MCF 10A (cell line): ENCODE measurements at regions not wholly inside any gene's neighbourhood (a gene's known extent, or its start where the extent isn't known, plus 50 kb on each side); places are given as distances from the start of the nearest gene placed in this dataset.

Source experiments
- BruUV-seq: library from RNA; stranded (reverse); fragments of 400-500 nt; replicated peaks from 2 replicates; lab custom pipeline; 2021; lab: Mats Ljungman, UMichigan
- CTCF ChIA-PET: fragments of 300-600 bp; sonication (Branson Sonifier 250); formaldehyde crosslinking; extraction: SDS; loops from one replicate; lab custom pipeline; 2021; ENCODE audit warnings: antibody characterized with exemption, inconsistent platforms; lab: Yijun Ruan, JAX
- POLR2A ChIA-PET: fragments of 300-600, 350-650 bp; sonication (Branson Sonifier 250); formaldehyde crosslinking; extraction: SDS; loops from one replicate; lab custom pipeline; 2020; ENCODE audit warnings: antibody characterized with exemption, inconsistent platforms; lab: Yijun Ruan, JAX
- DNase-seq: peaks from one replicate; pipeline ENCODE4 v3.0.0-alpha.2; 2018; ENCODE audit not compliant: unreplicated experiment
- H3K27ac Mint-ChIP-seq: one replicate; pipeline ENCODE4 v1.8.0; 2022; ENCODE audit warnings: mild to moderate bottlenecking, low read depth, mixed read lengths; ENCODE audit not compliant: unreplicated experiment
- H3K27me3 Mint-ChIP-seq: one replicate; pipeline ENCODE4 v1.8.0; 2022; ENCODE audit warnings: mixed read lengths; ENCODE audit not compliant: insufficient read depth, unreplicated experiment
- H3K36me3 Mint-ChIP-seq: one replicate; pipeline ENCODE4 v1.8.0; 2022; ENCODE audit warnings: mild to moderate bottlenecking, moderate library complexity, mixed read lengths; ENCODE audit not compliant: insufficient read depth, unreplicated experiment
- H3K4me1 Mint-ChIP-seq: one replicate; pipeline ENCODE4 v1.8.0; 2022; ENCODE audit warnings: mixed read lengths; ENCODE audit not compliant: insufficient read depth, unreplicated experiment
- H3K4me3 Mint-ChIP-seq: one replicate; pipeline ENCODE4 v1.8.0; 2022; ENCODE audit warnings: mild to moderate bottlenecking, moderate library complexity, mixed read lengths; ENCODE audit not compliant: unreplicated experiment
- H3K9me3 Mint-ChIP-seq: one replicate; pipeline ENCODE4 v1.8.0; 2022; ENCODE audit warnings: mixed read lengths; ENCODE audit not compliant: unreplicated experiment
- CTCF ChIP-seq: fragments of 200-600 bp; IDR thresholded peaks from one replicate; pipeline ENCODE4 v1.8.0; 2022; ENCODE audit warnings: antibody characterized with exemption, mild to moderate bottlenecking; ENCODE audit not compliant: unreplicated experiment
- intact Hi-C: fragments of 100-400 bp; cut with micrococcal nuclease; formaldehyde crosslinking; loops from 2 replicates; pipeline ENCODE4 v1.14.1; 2022

- H3K27ac Mint-ChIP-seq = no peak overlapping the region
- no peak for TF ChIP-seq CTCF
- no peaks in the 10 kb centered on the region for H3K27me3 Mint-ChIP-seq
- DNase-seq = no peak
- POLR2A ChIA-PET = no interaction called here
- CTCF ChIA-PET = interaction anchor here (0.6 kb wide), 2 partner anchors 42 to 1851 kb away, joined by 3 to 4 read pairs; no protein-coding TSS in a partner anchor
- H3K9me3 Mint-ChIP-seq = peaks cover 8% of the 10 kb centered on the region
- no peaks in the 10 kb centered on the region for H3K4me1 Mint-ChIP-seq
- intact Hi-C loops = no loop called here
- H3K36me3 Mint-ChIP-seq = no peaks in the 10 kb centered on the region
- H3K4me3 Mint-ChIP-seq = no peak overlapping the region
- no TSS peak for BruUV-seq
Observed at GRCh38 chr3:8400911-8401310, 100.7 kb upstream of the LMCD1 start.

- Mint-ChIP-seq H3K27me3 (no peaks in the 10 kb centered on the region), H3K4me3 (no peak overlapping the region), H3K36me3 (no peaks in the 10 kb centered on the region), H3K27ac (no peak overlapping the region), H3K9me3 (peaks cover 18% of the 10 kb centered on the region), H3K4me1 (no peaks in the 10 kb centered on the region)
- POLR2A ChIA-PET = interaction anchor here (0.6 kb wide), 1 partner anchor 95 kb away, joined by 3 read pairs; no protein-coding TSS in a partner anchor
- intact Hi-C loops = no loop called here
- no TSS peak for BruUV-seq
- CTCF ChIA-PET = interaction anchor here (0.6 to 2.4 kb wide), 3 partner anchors 13 to 1864 kb away, joined by 3 to 12 read pairs (median 3); no protein-coding TSS in a partner anchor
- no peak for TF ChIP-seq CTCF
- DNase-seq = no peak
Observed at GRCh38 chr3:8403996-8404395, 97.6 kb upstream of the LMCD1 start.

- Mint-ChIP-seq H3K27ac (no peak overlapping the region), H3K4me3 (no peak overlapping the region), H3K4me1 (no peaks in the 10 kb centered on the region), H3K27me3 (no peaks in the 10 kb centered on the region), H3K9me3 (peaks cover 18% of the 10 kb centered on the region), H3K36me3 (no peaks in the 10 kb centered on the region)
- DNase-seq = no peak
- no TSS peak for BruUV-seq
- TF ChIP-seq CTCF = no peak
- intact Hi-C loops = no loop called here
- CTCF ChIA-PET = interaction anchor here (1.5 to 2.4 kb wide), 2 partner anchors 10 to 12 kb away, joined by 4 to 12 read pairs; no protein-coding TSS in a partner anchor
- POLR2A ChIA-PET = no interaction called here
Observed at GRCh38 chr3:8405144-8405543, 96.5 kb upstream of the LMCD1 start.

GRCh38 chr3:8406479-8406878, 95.1 kb upstream of the LMCD1 start:
- intact Hi-C loops = no loop called here
- H3K27ac Mint-ChIP-seq = no peak overlapping the region
- no peak overlapping the region for H3K4me3 Mint-ChIP-seq

More at GRCh38 chr3:8406479-8406878, 95.1 kb upstream of the LMCD1 start:
- TF ChIP-seq CTCF = no peak
- CTCF ChIA-PET = interaction anchor here (0.6 to 1.5 kb wide), 3 partner anchors 8 to 263 kb away, joined by 3 to 4 read pairs (median 4); no protein-coding TSS in a partner anchor
- POLR2A ChIA-PET = no interaction called here
- no peaks in the 10 kb centered on the region for H3K36me3 Mint-ChIP-seq
- no peaks in the 10 kb centered on the region for H3K4me1 Mint-ChIP-seq
- BruUV-seq = no TSS peak
- no peaks in the 10 kb centered on the region for H3K27me3 Mint-ChIP-seq
- no peak for DNase-seq
- peaks cover 18% of the 10 kb centered on the region for H3K9me3 Mint-ChIP-seq
